Fibroblast of villous mesenchyme (primary cell): ENCODE measurements at regions not wholly inside any gene's neighbourhood (a gene's known extent, or its start where the extent isn't known, plus 50 kb on each side); places are given as distances from the start of the nearest gene placed in this dataset.
A peak's percentile ranks its signal among the peaks of the same experiment; 100 is the strongest.
"Not testable (repeated sequence)": the region's sequence is repeated elsewhere in the genome, so short reads cannot be mapped to it uniquely, and the experiment has no call there.

Source experiments
- DNase-seq: peaks from one replicate; pipeline ENCODE4 v3.0.0-alpha.2; 2010; ENCODE audit warnings: low read depth
- H3K4me3 ChIP-seq: 2 replicates; pipeline ENCODE4 v1.5.1; 2011; ENCODE audit warnings: low read depth, mild to moderate bottlenecking, low read length
- CTCF ChIP-seq: IDR thresholded peaks from 2 replicates; pipeline ENCODE4 v1.5.1; 2012; ENCODE audit warnings: low read depth, mild to moderate bottlenecking, low read length; ENCODE audit not compliant: insufficient read depth

- no peak for DNase-seq
- H3K4me3 ChIP-seq = no peak overlapping the region
- no peak for TF ChIP-seq CTCF
Observed at GRCh38 chr12:59398164-59398563, 197.7 kb upstream of the SLC16A7 start.

- no peak overlapping the region for H3K4me3 ChIP-seq
- DNase-seq = no peak
- no peak for TF ChIP-seq CTCF
Observed at GRCh38 chr12:59396919-59397318, 198.9 kb upstream of the SLC16A7 start.

- no peak overlapping the region for H3K4me3 ChIP-seq
- DNase-seq = no peak
- TF ChIP-seq CTCF = no peak
Observed at GRCh38 chr12:59396519-59396918, 199.3 kb upstream of the SLC16A7 start.

- not testable (repeated sequence) for H3K4me3 ChIP-seq, DNase-seq
Observed at GRCh38 chr12:59395310-59395709, 200.5 kb upstream of the SLC16A7 start.

GRCh38 chr12:59393506-59393905, 202.3 kb upstream of the SLC16A7 start:
- TF ChIP-seq CTCF = no peak
- H3K4me3 ChIP-seq = no peak overlapping the region
- DNase-seq = peak; percentile 24

- TF ChIP-seq CTCF = no peak
- H3K4me3 ChIP-seq = no peak overlapping the region
- no peak for DNase-seq
Observed at GRCh38 chr12:59389968-59390576, 205.8 kb upstream of the SLC16A7 start.

GRCh38 chr12:59388694-59389093, 207.1 kb upstream of the SLC16A7 start:
- TF ChIP-seq CTCF = no peak
- H3K4me3 ChIP-seq = no peak overlapping the region
- no peak for DNase-seq
